HepG2 (cell line): ENCODE measurements at regions not wholly inside any gene's neighbourhood (a gene's known extent, or its start where the extent isn't known, plus 50 kb on each side); places are given as distances from the start of the nearest gene placed in this dataset.

Experiments used
- ATAC-seq: fragments of 200-7000 bp; cut with Tn5 transposase; 3 replicates; pipeline ENCODE4 v1.9.1; 2020; ENCODE audit warnings: mild to moderate bottlenecking, moderate library complexity
- BruUV-seq: library from RNA; stranded (reverse); fragments of 400-500 nt; replicated peaks from 2 replicates; lab custom pipeline; 2021; lab: Mats Ljungman, UMichigan
- CTCF ChIA-PET: fragments of 300-600 bp; formaldehyde crosslinking; extraction: SDS; loops from one replicate; lab custom pipeline; 2021; ENCODE audit warnings: low total read pairs, inconsistent platforms, low intra/inter-chr PET ratio; lab: Yijun Ruan, JAX
- POLR2A ChIA-PET: fragments of 350-600 bp; sonication (Branson Sonifier 250); formaldehyde crosslinking; loops from one replicate; lab custom pipeline; 2020; ENCODE audit warnings: antibody characterized with exemption, inconsistent platforms; lab: Yijun Ruan, JAX
- DNase-seq: peaks from one replicate; pipeline ENCODE4 v3.0.0-alpha.2; 2015; ENCODE audit warnings: low spot score
- FAIRE-seq: peaks from 3 replicates; lab custom pipeline; 2011; peaks lifted over from hg19 to GRCh38; lab: Jason Lieb, UNC
- H2AFZ ChIP-seq: one replicate; pipeline ENCODE4 v1.6.1; 2011; ENCODE audit warnings: low read length, inconsistent platforms
- H3K27ac ChIP-seq: fragments of 300-600 bp; 3 replicates; pipeline ENCODE4 v1.8.0; 2011; ENCODE audit warnings: mixed run types, mild to moderate bottlenecking, mixed read lengths, low read length, inconsistent platforms; ENCODE audit not compliant: insufficient read depth; ENCODE audit errors: extremely low read length
- H3K27me3 ChIP-seq, 2 experiments: fragments of 200-600 bp in 1 of 2; 2 replicates in 1 of 2; 3 replicates in 1 of 2; pipeline versions ENCODE4 v1.6.0 to v1.8.0; 2011; ENCODE audit warnings: low read length in 2 of 2, mild to moderate bottlenecking in 2 of 2, moderate library complexity in 2 of 2, inconsistent platforms in 1 of 2; ENCODE audit not compliant: insufficient read depth in 2 of 2, control insufficient read depth in 1 of 2
- H3K36me3 ChIP-seq, 2 experiments: fragments of 200-600 bp in 1 of 2; replicated peaks in 1 of 2; 2 replicates in 1 of 2; 3 replicates in 1 of 2; pipeline versions ENCODE4 v1.5.1 to v1.8.0; 2011; ENCODE audit warnings: low read length in 2 of 2, inconsistent platforms in 1 of 2; ENCODE audit not compliant: insufficient read depth in 2 of 2, control insufficient read depth in 1 of 2
- H3K4me1 ChIP-seq: 2 replicates; pipeline ENCODE4 v1.5.1; 2012; ENCODE audit warnings: low read length, inconsistent platforms; ENCODE audit not compliant: insufficient read depth
- H3K4me2 ChIP-seq: 2 replicates; pipeline ENCODE4 v1.6.0; 2011; ENCODE audit warnings: low read depth, low read length, inconsistent platforms
- H3K4me3 ChIP-seq, 3 experiments: fragments of 200-600 bp in 1 of 3; sonication (generic), shearing (Covaris generic) in 1 of 3; replicated peaks in 1 of 3; 2 replicates each; pipeline ENCODE4 v1.5.1; 2011 to 2016; ENCODE audit warnings: low read length in 3 of 3, inconsistent platforms in 2 of 3, low read depth in 2 of 3, mild to moderate bottlenecking in 2 of 3, control low read depth in 1 of 3, mixed read lengths in 1 of 3; ENCODE audit not compliant: insufficient read depth in 1 of 3
- H3K79me2 ChIP-seq: one replicate; pipeline ENCODE4 v1.6.1; 2011; ENCODE audit warnings: low read length, inconsistent platforms; ENCODE audit not compliant: insufficient read depth
- H3K9ac ChIP-seq: 2 replicates; pipeline ENCODE4 v1.6.0; 2011; ENCODE audit warnings: mild to moderate bottlenecking, low read depth, low read length, inconsistent platforms; ENCODE audit not compliant: insufficient read depth
- H3K9me3 ChIP-seq: 2 replicates; pipeline ENCODE4 v1.5.1; 2012; ENCODE audit warnings: mild to moderate bottlenecking, low read length
- H4K20me1 ChIP-seq: 2 replicates; pipeline ENCODE4 v1.6.0; 2011; ENCODE audit warnings: inconsistent platforms, mild to moderate bottlenecking, low read length, moderate library complexity; ENCODE audit not compliant: insufficient read depth
- SOX13 ChIP-seq, 3 experiments: fragments of 450-650 bp in 1 of 3; sonication (generic) in 1 of 3; formaldehyde crosslinking in 1 of 3; IDR thresholded peaks in 2 of 3; conservative IDR thresholded peaks in 1 of 3; 2 replicates each; pipeline versions ENCODE4 v1.5.0 to v1.6.1; 2016 to 2020; ENCODE audit warnings: antibody characterized with exemption in 1 of 3, mild to moderate bottlenecking in 1 of 3, missing compliant biosample characterization in 1 of 3, missing genetic modification reagents in 1 of 3, moderate library complexity in 1 of 3
- TEAD3 ChIP-seq: optimal IDR thresholded peaks from 2 replicates; pipeline ENCODE3; 2016; ENCODE audit warnings: borderline replicate concordance
- ZNF678 ChIP-seq: sonication (generic); formaldehyde crosslinking; IDR thresholded peaks from 2 replicates; pipeline ENCODE4 v1.4.0; 2020; ENCODE audit warnings: mild to moderate bottlenecking, missing genetic modification reagents
- ZNF720 ChIP-seq: sonication (generic); formaldehyde crosslinking; IDR thresholded peaks from 2 replicates; pipeline ENCODE4 v1.4.0; 2020; ENCODE audit warnings: missing genetic modification reagents
- ZNF788 ChIP-seq: sonication (generic); formaldehyde crosslinking; IDR thresholded peaks from 2 replicates; pipeline ENCODE4 v1.5.0; 2020; ENCODE audit warnings: mild to moderate bottlenecking, missing genetic modification reagents, borderline replicate concordance
- WGBS: methylation state at CpG from one replicate; pipeline ENCODE4 v1.1.6; 2017; ENCODE audit warnings: low lambda C conversion rate; 5-methylcytosine and 5-hydroxymethylcytosine counted together
- in situ Hi-C: cut with HindIII; loops from 2 replicates; pipeline ENCODE4 v1.10.0; 2017; ENCODE audit warnings: low pct_unique_long_range_greater_than_20kb; ENCODE audit not compliant: extremely low pct_ligation_motif_present
- intact Hi-C: fragments of 100-400 bp; cut with micrococcal nuclease; formaldehyde crosslinking; loops from one replicate; pipeline ENCODE4 v1.10.0; 2022; ENCODE audit not compliant: unreplicated experiment
- TF ChIP-seq, protein P1 (sequence below): sonication (generic); formaldehyde crosslinking; IDR thresholded peaks from 2 replicates; pipeline ENCODE4 v1.4.0; 2020; ENCODE audit warnings: missing genetic modification reagents

DNA sequence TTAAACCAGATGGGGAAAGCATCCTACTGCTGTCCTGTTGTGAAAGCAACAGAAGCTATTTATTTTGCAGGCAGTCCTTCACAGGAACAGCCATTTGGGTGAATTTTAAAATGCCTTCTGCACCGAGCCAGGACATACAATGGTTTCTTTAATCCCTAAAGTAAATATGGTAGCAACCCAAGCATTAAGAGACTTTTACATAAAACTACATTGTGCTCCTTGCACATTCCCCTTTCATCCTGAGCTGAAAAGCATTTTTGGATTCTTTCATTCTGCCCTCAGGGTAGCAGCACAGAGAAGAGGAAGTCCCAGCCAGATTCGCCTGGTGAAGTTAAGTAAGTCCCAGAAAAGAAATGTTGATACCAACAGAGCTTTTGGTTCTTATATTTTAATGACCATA is 84.0 kb upstream of the FAM3C start:
- peak; percentile 7 for DNase-seq

DNA sequence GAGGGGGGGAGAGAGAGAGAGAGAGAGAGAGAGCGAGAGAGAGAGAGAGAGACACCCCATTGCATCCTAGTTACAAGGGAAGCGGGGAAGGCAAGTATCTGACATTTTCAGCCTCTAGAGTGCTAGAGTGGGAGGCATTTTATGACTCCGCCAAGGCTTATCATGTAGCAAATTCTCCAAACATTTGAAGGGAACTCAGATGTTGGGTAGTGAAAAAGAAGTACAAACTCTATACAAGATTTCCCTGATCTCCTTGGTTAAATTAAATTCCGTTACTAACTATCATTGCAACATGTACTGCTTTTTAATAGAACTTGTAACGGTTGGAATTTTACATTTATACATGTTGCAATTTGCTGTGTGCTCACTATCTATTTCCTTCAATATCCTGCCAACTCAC is 83.4 kb upstream of the FAM3C start:
- no peak overlapping the region for H2AFZ ChIP-seq
- H3K27me3 ChIP-seq = no peaks in the 10 kb centered on the region; a peak in 1 of 5 replicates
- FAIRE-seq = no peak
- no TSS peak for BruUV-seq
- no peaks in the 10 kb centered on the region for H3K9me3 ChIP-seq
- DNase-seq = no peak
- ATAC-seq = no peak
- ChIA-PET CTCF (no interaction called here), POLR2A (no interaction called here)
- TF ChIP-seq ZNF788 (no peak), TEAD3 (no peak), ZNF678 (CRISPR knock-in tag) (no peak), ZNF720 (CRISPR knock-in tag) (no peak)
- H3K4me2 ChIP-seq = no peak overlapping the region
- H3K4me3 ChIP-seq = no peak overlapping the region
- in situ Hi-C loops (no loop called here), intact Hi-C loops (no loop called here)
- 36% methylated on average over 4 of the region's 5 CpGs for WGBS
- no peak overlapping the region for H3K9ac ChIP-seq
- no peaks in the 10 kb centered on the region; the same call in 1 of the 2 replicates for H3K4me1 ChIP-seq
- H4K20me1 ChIP-seq = no peaks in the 10 kb centered on the region
- no peaks in the 10 kb centered on the region for H3K79me2 ChIP-seq
- no peaks in the 10 kb centered on the region for H3K36me3 ChIP-seq
- H3K27ac ChIP-seq = no peak overlapping the region

More for the DNA sequence above, 84.0 kb upstream of the FAM3C start:
- ChIA-PET CTCF (no interaction called here), POLR2A (no interaction called here)
- Histone ChIP-seq H3K9ac (no peak overlapping the region), H3K4me3 (no peak overlapping the region), H3K9me3 (no peaks in the 10 kb centered on the region), H4K20me1 (no peaks in the 10 kb centered on the region), H3K4me2 (no peak overlapping the region), H3K79me2 (no peaks in the 10 kb centered on the region), H3K27me3 (no peaks in the 10 kb centered on the region; a peak in 1 of 5 replicates), H3K4me1 (no peaks in the 10 kb centered on the region; the same call in 1 of the 2 replicates), H2AFZ (no peak overlapping the region), H3K36me3 (no peaks in the 10 kb centered on the region), H3K27ac (no peak overlapping the region)
- TF ChIP-seq, protein P1, sequence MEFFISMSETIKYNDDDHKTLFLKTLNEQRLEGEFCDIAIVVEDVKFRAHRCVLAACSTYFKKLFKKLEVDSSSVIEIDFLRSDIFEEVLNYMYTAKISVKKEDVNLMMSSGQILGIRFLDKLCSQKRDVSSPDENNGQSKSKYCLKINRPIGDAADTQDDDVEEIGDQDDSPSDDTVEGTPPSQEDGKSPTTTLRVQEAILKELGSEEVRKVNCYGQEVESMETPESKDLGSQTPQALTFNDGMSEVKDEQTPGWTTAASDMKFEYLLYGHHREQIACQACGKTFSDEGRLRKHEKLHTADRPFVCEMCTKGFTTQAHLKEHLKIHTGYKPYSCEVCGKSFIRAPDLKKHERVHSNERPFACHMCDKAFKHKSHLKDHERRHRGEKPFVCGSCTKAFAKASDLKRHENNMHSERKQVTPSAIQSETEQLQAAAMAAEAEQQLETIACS (CRISPR knock-in tag) = no peak
- TF ChIP-seq SOX13 (IDR thresholded peaks at IDR 0.05) (no peak), SOX13 (CRISPR knock-in tag; conservative IDR thresholded peaks at IDR 0.05 in 1 of 2, IDR thresholded peaks at IDR 0.05 in 1 of 2) (0 out of 4 replicates have a peak, but pooled peaks of 1 of the 2 experiments have one; percentile 8)
- in situ Hi-C loops = no loop called here
- FAIRE-seq (no peak), ATAC-seq (no peak)
- 0% methylated on average over 2 of the region's 2 CpGs for WGBS
- intact Hi-C loops = no loop called here
- BruUV-seq = no TSS peak
